Activated naive CD4-positive, alpha-beta T cell treated with anti-CD3 and anti-CD28 coated beads for 36 hours (primary cell): ENCODE measurements at regions not wholly inside any gene's neighbourhood (a gene's known extent, or its start where the extent isn't known, plus 50 kb on each side); places are given as distances from the start of the nearest gene placed in this dataset.

Experiments
- CTCF ChIA-PET: fragments of 350-600 bp; sonication (Branson Sonifier 250); formaldehyde crosslinking; loops from one replicate; lab custom pipeline; 2021; ENCODE audit warnings: antibody characterized with exemption; lab: Charles Lee
- DNase-seq: peaks from one replicate; pipeline ENCODE4 v3.0.0-alpha.2; 2020
- H3K27ac Mint-ChIP-seq: one replicate; pipeline ENCODE4 v1.8.0; 2021; ENCODE audit warnings: mild to moderate bottlenecking, mixed read lengths
- H3K27me3 Mint-ChIP-seq: one replicate; pipeline ENCODE4 v1.8.0; 2021; ENCODE audit warnings: low read depth, mixed read lengths
- H3K36me3 Mint-ChIP-seq: one replicate; pipeline ENCODE4 v1.8.0; 2021; ENCODE audit warnings: low read depth, mixed read lengths
- H3K4me1 Mint-ChIP-seq: one replicate; pipeline ENCODE4 v1.8.0; 2021; ENCODE audit warnings: low read depth, mixed read lengths
- H3K4me3 Mint-ChIP-seq: one replicate; pipeline ENCODE4 v1.8.0; 2021; ENCODE audit warnings: mild to moderate bottlenecking, moderate library complexity, mixed read lengths
- H3K9me3 Mint-ChIP-seq: one replicate; pipeline ENCODE4 v1.8.0; 2021; ENCODE audit warnings: mixed read lengths
- intact Hi-C: fragments of 100-400 bp; cut with micrococcal nuclease; formaldehyde crosslinking; loops from one replicate; pipeline ENCODE4 v1.15.1; 2023

DNA sequence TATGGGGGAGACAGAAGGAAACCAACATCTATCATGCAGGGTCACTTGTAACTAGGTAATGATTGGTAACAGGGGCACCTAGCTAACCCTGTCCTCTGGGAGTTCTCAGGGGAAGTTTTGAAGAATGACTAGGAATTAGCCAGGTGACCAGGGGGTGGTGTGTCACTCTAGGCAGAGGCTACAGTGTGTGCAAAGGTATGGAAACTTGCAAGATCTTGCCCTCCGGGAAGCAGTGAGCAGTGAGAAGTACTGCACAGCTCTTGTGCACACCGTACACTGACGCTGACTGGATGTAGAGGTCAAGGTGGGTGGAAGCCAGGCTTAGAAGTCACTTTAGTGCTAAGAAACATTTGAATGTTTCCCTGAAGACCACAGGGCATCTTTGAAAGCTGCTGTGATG is 62.9 kb upstream of the LMO4 start:
- H3K27me3 Mint-ChIP-seq: peaks cover 14% of the 10 kb centered on the region
- no peak overlapping the region for H3K27ac Mint-ChIP-seq

DNA sequence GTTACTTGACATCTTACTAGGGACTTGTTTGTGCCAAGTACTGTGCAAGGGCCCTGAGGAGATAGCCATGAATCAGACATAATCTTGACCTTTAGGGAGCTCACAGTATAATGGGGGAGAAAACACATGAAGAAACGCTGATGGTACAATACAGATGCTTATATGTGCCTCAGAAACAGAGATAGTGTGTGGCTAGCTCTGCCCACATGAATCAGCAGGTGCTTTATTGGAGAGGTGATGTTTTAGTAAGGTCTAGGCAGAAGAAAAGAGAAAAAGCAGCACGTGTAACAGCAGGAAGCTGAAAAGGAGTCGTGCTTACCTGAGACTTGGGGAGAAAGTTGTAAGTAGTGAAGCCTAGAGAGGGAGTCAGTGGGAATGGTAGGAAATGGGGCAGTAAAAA is 60.6 kb upstream of the LMO4 start:
- CTCF ChIA-PET: no interaction called here
- intact Hi-C loops: no loop called here
- no peak for DNase-seq
- no peaks in the 10 kb centered on the region for H3K9me3 Mint-ChIP-seq
- no peaks in the 10 kb centered on the region for H3K36me3 Mint-ChIP-seq
- H3K27ac Mint-ChIP-seq: no peak overlapping the region
- no peak overlapping the region for H3K4me3 Mint-ChIP-seq
- H3K4me1 Mint-ChIP-seq: no peaks in the 10 kb centered on the region
- peaks cover 13% of the 10 kb centered on the region for H3K27me3 Mint-ChIP-seq

More for the DNA sequence above, 62.9 kb upstream of the LMO4 start:
- H3K9me3 Mint-ChIP-seq: no peaks in the 10 kb centered on the region
- intact Hi-C loops: no loop called here
- DNase-seq: no peak
- no peaks in the 10 kb centered on the region for H3K4me1 Mint-ChIP-seq
- no peaks in the 10 kb centered on the region for H3K36me3 Mint-ChIP-seq
- no peak overlapping the region for H3K4me3 Mint-ChIP-seq
- CTCF ChIA-PET: no interaction called here

- no peak overlapping the region for H3K4me3 Mint-ChIP-seq
- H3K27ac Mint-ChIP-seq: no peak overlapping the region
- no peaks in the 10 kb centered on the region for H3K9me3 Mint-ChIP-seq
- CTCF ChIA-PET: no interaction called here
- DNase-seq: no peak
- H3K36me3 Mint-ChIP-seq: no peaks in the 10 kb centered on the region
- peaks cover 13% of the 10 kb centered on the region for H3K27me3 Mint-ChIP-seq
- no peaks in the 10 kb centered on the region for H3K4me1 Mint-ChIP-seq
- intact Hi-C loops: no loop called here
These were observed 58.8 kb upstream of the LMO4 start for GRCh38 chr1:87269921-87270320.

DNA sequence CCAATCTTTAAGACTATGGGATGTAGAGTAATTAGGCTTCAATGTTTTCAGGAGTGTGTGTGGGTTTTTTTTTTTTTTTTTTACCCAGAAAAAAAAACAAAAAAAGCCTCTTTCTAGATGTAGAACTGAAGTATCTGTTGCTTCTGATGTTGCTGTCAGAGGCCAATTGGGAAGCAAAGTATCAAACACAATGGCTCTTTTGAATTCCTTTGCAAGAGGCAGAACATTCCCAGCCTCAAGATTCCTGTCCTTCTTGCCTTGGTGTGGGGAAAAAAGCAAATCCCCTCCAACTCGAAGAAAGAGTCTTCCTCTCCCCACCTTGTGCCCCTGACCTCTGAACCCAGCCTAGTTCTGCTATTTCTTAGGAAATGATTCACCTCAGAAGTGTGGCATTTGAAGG is 55.4 kb upstream of the LMO4 start:
- H3K9me3 Mint-ChIP-seq: no peaks in the 10 kb centered on the region
- H3K36me3 Mint-ChIP-seq: no peaks in the 10 kb centered on the region
- no peaks in the 10 kb centered on the region for H3K4me1 Mint-ChIP-seq
- no peak overlapping the region for H3K4me3 Mint-ChIP-seq
- H3K27ac Mint-ChIP-seq: no peak overlapping the region
- peaks cover 11% of the 10 kb centered on the region for H3K27me3 Mint-ChIP-seq
- CTCF ChIA-PET: no interaction called here
- intact Hi-C loops: no loop called here
- no peak for DNase-seq

DNA sequence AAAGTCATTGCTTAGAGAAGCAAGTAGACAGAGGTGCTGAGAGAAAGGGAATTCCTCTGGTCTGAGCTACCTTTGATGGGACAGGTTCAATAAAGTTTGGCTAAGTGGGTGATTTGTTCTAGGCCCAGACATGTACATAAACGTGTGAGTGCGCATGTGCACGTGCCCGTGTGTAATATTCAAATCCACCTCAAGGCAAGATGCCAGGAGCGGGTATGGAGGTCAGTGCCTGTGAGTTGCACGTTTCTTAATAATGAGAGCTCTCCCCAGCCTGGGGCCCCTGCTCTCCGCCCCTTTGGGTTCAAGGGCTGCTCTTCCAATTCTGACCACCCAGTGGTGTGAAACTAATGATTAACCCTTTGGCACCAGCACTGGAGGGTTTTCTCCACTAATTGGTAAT is 53.8 kb upstream of the LMO4 start:
- Mint-ChIP-seq H3K9me3 (no peaks in the 10 kb centered on the region), H3K4me1 (no peaks in the 10 kb centered on the region), H3K27me3 (peaks cover 14% of the 10 kb centered on the region), H3K36me3 (no peaks in the 10 kb centered on the region), H3K4me3 (no peak overlapping the region), H3K27ac (no peak overlapping the region)
- DNase-seq: no peak
- intact Hi-C loops: no loop called here
- CTCF ChIA-PET: interaction anchor here (0.8 kb wide), 1 partner anchor 906 kb away, joined by 3 read pairs; no protein-coding TSS in a partner anchor

DNA sequence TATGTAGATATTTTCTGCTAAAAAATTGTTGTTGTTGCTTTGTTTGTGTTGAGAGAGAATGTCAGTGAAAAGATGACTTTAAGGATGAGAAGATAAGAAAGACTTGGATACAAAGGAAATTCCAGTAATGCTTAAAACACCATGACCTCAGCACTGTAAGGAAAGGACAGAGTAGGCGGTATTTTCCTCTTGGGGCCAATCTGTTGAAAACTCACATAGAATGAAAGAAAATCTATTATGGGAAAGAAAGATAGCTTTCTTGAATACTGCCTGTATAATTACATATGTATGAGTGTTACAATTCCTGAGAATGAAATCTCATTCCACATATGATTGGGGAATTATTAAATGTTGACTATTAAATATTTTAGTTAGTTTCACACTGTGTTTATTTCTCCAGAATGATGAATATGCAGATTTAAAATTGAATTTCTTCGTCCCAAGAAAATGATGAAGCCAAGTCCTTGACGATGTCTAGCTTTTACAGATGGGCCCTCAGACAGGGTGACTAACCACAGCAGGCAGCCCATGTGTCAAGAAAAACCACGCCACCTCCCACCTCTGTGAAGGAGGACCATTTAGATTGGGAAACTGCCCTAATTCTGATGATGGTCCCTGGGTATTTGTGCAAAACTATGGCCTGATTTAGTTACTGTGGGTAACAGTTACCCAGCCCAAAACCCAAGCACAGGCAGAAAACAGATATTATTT is 49.7 kb upstream of the LMO4 start:
- Mint-ChIP-seq H3K36me3 (no peaks in the 10 kb centered on the region), H3K9me3 (no peaks in the 10 kb centered on the region), H3K4me1 (no peaks in the 10 kb centered on the region), H3K27ac (no peak overlapping the region), H3K27me3 (peaks cover 7% of the 10 kb centered on the region), H3K4me3 (no peak overlapping the region)
- CTCF ChIA-PET: no interaction called here
- intact Hi-C loops: no loop called here
- DNase-seq: no peak
